ENCODE measurements at regions not wholly inside any gene's neighbourhood (a gene's known extent, or its start where the extent isn't known, plus 50 kb on each side); places are given as distances from the start of the nearest gene placed in this dataset.

DNA sequence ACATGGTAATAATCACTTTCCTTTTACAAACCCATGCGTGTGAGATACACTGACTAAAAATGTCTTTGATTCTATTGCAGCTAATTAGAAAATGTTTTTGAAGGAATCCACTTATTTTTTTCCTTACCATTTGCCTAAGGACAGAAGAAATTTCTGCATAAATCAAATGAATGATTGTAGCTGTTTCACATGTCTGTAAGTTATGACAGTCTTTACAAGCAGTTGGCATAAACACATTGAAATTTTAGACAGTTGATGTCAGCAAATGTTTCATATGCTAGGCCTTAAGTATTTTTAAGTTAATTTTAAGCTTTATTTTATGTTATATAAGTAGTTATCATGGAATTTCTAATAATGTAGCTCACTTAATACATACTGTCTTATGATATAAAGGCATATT lies 598.4 kb upstream of the SLITRK6 start:
- Histone ChIP-seq H2AK5ac (ENCODE audit: insufficient read length, low read length) (no peak overlapping the region), H3K4ac (ENCODE audit: low read depth, low read length) (no peak overlapping the region), H3K18ac (ENCODE audit: insufficient read length, low read depth, low read length) (no peak overlapping the region), H3K14ac (ENCODE audit: insufficient read depth, low read length) (no peak overlapping the region), H3K4me2 (ENCODE audit: insufficient read depth, insufficient read length, low read length) (no peak overlapping the region), H4K91ac (ENCODE audit: insufficient read length, low read depth, low read length) (no peak overlapping the region), H3K79me2 (ENCODE audit: insufficient read depth, low read length) (no peaks in the 10 kb centered on the region), H3T11ph (ENCODE audit: low read length) (no peak overlapping the region), H3K9me3 (ENCODE audit: control insufficient read depth, low read depth, low read length) (no peaks in the 10 kb centered on the region), H4K5ac (ENCODE audit: insufficient read length, low read depth, low read length) (no peak overlapping the region), H3K27me3 (ENCODE audit: insufficient read depth, low read length) (no peaks in the 10 kb centered on the region), H3K23ac (ENCODE audit: insufficient read length, low read depth, low read length) (no peak overlapping the region), H3K9ac (ENCODE audit: extremely low read depth, insufficient read length, low read length) (no peak overlapping the region), H3K23me2 (ENCODE audit: insufficient read length, low read depth, low read length, poor library complexity, severe bottlenecking) (no peaks in the 10 kb centered on the region), H2BK12ac (ENCODE audit: insufficient read length, low read depth, low read length) (no peak overlapping the region), H3K56ac (ENCODE audit: insufficient read length, low read depth, low read length) (no peak overlapping the region), H3K4me1 (ENCODE audit: insufficient read depth, low read length) (no peaks in the 10 kb centered on the region; the same call in 1 of the 2 replicates), H4K20me1 (ENCODE audit: control insufficient read depth, insufficient read depth, insufficient read length) (no peaks in the 10 kb centered on the region), H3K27ac (ENCODE audit: insufficient read length, low read depth, low read length) (no peak overlapping the region), H2BK20ac (ENCODE audit: low read depth, low read length, poor library complexity, severe bottlenecking) (no peak overlapping the region), H2BK15ac (ENCODE audit: low read depth, low read length) (no peak overlapping the region), H2BK120ac (ENCODE audit: low read depth, low read length, poor library complexity, severe bottlenecking) (no peak overlapping the region), H4K8ac (replicated peaks; ENCODE audit: insufficient read length, low read depth, low read length) (no peak overlapping the region), H2BK5ac (ENCODE audit: insufficient read length, low read length) (no peak overlapping the region), H2AFZ (ENCODE audit: low read length) (no peak overlapping the region), H3K79me1 (ENCODE audit: insufficient read depth, low read depth, low read length, poor library complexity, severe bottlenecking) (no peaks in the 10 kb centered on the region)
- Mint-ChIP-seq H3K4me3 (no peak overlapping the region), H3K27me3 (ENCODE audit: low read depth) (no peaks in the 10 kb centered on the region), H3K36me3 (ENCODE audit: insufficient read depth in 1 of 3, low read depth in 3 of 3) (no peaks in the 10 kb centered on the region), H3K27ac (no peak overlapping the region), H3K4me1 (peaks cover 0 to 8% of the 10 kb centered on the region in 2 experiments; a peak in 2 of 4 replicates), H3K9me3 (no peaks in the 10 kb centered on the region)
- TF ChIP-seq, protein P1, sequence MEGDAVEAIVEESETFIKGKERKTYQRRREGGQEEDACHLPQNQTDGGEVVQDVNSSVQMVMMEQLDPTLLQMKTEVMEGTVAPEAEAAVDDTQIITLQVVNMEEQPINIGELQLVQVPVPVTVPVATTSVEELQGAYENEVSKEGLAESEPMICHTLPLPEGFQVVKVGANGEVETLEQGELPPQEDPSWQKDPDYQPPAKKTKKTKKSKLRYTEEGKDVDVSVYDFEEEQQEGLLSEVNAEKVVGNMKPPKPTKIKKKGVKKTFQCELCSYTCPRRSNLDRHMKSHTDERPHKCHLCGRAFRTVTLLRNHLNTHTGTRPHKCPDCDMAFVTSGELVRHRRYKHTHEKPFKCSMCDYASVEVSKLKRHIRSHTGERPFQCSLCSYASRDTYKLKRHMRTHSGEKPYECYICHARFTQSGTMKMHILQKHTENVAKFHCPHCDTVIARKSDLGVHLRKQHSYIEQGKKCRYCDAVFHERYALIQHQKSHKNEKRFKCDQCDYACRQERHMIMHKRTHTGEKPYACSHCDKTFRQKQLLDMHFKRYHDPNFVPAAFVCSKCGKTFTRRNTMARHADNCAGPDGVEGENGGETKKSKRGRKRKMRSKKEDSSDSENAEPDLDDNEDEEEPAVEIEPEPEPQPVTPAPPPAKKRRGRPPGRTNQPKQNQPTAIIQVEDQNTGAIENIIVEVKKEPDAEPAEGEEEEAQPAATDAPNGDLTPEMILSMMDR (conservative IDR thresholded peaks at IDR 0.05): no peak
- no CpG with 5 or more reads among the region's 1 CpG for WGBS (ENCODE audit: extremely low coverage, insufficient read length, low lambda C conversion rate)
- no peak for DNase-seq

All from H9 (cell line).